Ecto neural progenitor cell (in vitro differentiated cells): ENCODE measurements at regions not wholly inside any gene's neighbourhood (a gene's known extent, or its start where the extent isn't known, plus 50 kb on each side); places are given as distances from the start of the nearest gene placed in this dataset.
"Not testable (repeated sequence)": the region's sequence is repeated elsewhere in the genome, so short reads cannot be mapped to it uniquely, and the experiment has no call there.

Experiments
- DNase-seq: peaks from one replicate; pipeline ENCODE4 v3.0.0-alpha.2; 2018; ENCODE audit warnings: low spot score

GRCh38 chr4:94014484-94015136 is 186.1 kb downstream of the ATOH1 start:
- no peak for DNase-seq

GRCh38 chr4:94015956-94016355 is 187.4 kb downstream of the ATOH1 start:
- DNase-seq, result no peak

- DNase-seq, result no peak
Measured at GRCh38 chr4:94032754-94033153, 174.9 kb upstream of the SMARCAD1 start.

- DNase-seq, result no peak
Measured at GRCh38 chr4:94036964-94037363, 170.7 kb upstream of the SMARCAD1 start.

- DNase-seq, result no peak
Measured at GRCh38 chr4:94038195-94038594, 169.5 kb upstream of the SMARCAD1 start.

- DNase-seq, result no peak
Measured at GRCh38 chr4:94039226-94039625, 168.4 kb upstream of the SMARCAD1 start.

GRCh38 chr4:94044471-94044870 is 163.2 kb upstream of the SMARCAD1 start:
- DNase-seq, result not testable (repeated sequence)

GRCh38 chr4:94063084-94063483 is 144.6 kb upstream of the SMARCAD1 start:
- DNase-seq, result no peak

GRCh38 chr4:94068753-94069719 is 138.6 kb upstream of the SMARCAD1 start:
- DNase-seq, result no peak

- no peak for DNase-seq
Measured at GRCh38 chr4:94076498-94076897, 131.2 kb upstream of the SMARCAD1 start.

GRCh38 chr4:94084155-94084554 is 123.5 kb upstream of the SMARCAD1 start:
- no peak for DNase-seq

GRCh38 chr4:94099141-94099540 is 108.5 kb upstream of the SMARCAD1 start:
- not testable (repeated sequence) for DNase-seq

- DNase-seq, result no peak
Measured at GRCh38 chr4:94112644-94113043, 95.0 kb upstream of the SMARCAD1 start.

- DNase-seq, result no peak
Measured at GRCh38 chr4:94115687-94116086, 92.0 kb upstream of the SMARCAD1 start.

- no peak for DNase-seq
Measured at GRCh38 chr4:94116842-94117241, 90.8 kb upstream of the SMARCAD1 start.

- DNase-seq, result no peak
Measured at GRCh38 chr4:94126669-94127068, 81.0 kb upstream of the SMARCAD1 start.

- DNase-seq, result no peak
Measured at GRCh38 chr4:94127707-94128328, 79.8 kb upstream of the SMARCAD1 start.

GRCh38 chr4:94131212-94131611 is 76.5 kb upstream of the SMARCAD1 start:
- DNase-seq, result no peak

- DNase-seq, result no peak
Measured at GRCh38 chr4:94135701-94136100, 72.0 kb upstream of the SMARCAD1 start.

GRCh38 chr4:94139931-94140612 is 67.6 kb upstream of the SMARCAD1 start:
- no peak for DNase-seq

GRCh38 chr4:94141001-94141400 is 66.7 kb upstream of the SMARCAD1 start:
- no peak for DNase-seq

GRCh38 chr4:94148052-94148451 is 59.6 kb upstream of the SMARCAD1 start:
- peak; percentile 78 for DNase-seq
